Activated T-cell treated with anti-CD3 and anti-CD28 coated beads for 4 hours (primary cell): ENCODE measurements at regions not wholly inside any gene's neighbourhood (a gene's known extent, or its start where the extent isn't known, plus 50 kb on each side); places are given as distances from the start of the nearest gene placed in this dataset.

Experiments
- DNase-seq: peaks from one replicate; pipeline ENCODE4 v3.0.0-alpha.2; 2020

GRCh38 chr12:107894589-107894988 lies 120.1 kb downstream of the ASCL4 start:
- no peak for DNase-seq

- no peak for DNase-seq
Measured at GRCh38 chr12:107895966-107896365, 121.5 kb downstream of the ASCL4 start.

GRCh38 chr12:107900588-107900987 lies 126.1 kb downstream of the ASCL4 start:
- no peak for DNase-seq

DNA sequence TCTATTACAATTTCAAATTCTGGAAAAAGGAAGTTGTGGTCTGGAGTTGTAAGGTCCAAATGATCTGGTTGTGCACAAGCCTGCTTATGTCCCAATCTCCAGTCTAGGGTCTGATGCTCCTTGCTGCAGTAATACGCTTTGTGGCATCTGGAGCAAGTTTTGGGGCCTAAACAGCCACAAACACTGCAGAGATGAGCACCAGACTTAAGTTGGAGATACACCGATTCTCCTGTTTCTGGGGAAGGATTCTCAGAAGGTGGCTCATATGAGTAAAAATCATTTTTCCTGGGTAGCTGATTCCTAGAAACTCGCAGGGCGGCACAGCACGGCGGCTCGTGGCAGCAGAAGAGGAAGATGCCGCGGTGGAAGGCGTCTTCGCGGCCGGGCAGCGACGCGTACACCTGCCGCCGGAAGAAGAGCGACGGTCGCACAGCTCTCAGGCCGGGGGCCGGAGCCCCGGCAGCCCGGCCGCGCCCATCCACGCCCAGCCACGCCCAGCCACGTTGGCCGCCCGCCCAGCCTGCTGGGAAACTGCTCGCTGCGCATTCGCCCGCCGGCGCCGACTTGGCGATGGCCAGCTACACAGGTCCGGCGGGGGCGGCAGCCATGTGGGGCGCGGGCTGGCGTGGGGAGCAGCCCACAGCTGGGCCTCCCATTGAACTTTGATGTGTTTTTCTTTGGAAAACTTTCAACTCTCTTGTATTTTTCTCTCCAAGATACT lies 129.0 kb downstream of the ASCL4 start:
- no peak for DNase-seq

GRCh38 chr12:107906707-107907106 lies 132.2 kb downstream of the ASCL4 start:
- no peak for DNase-seq

GRCh38 chr12:107912421-107913004 lies 138.0 kb downstream of the ASCL4 start:
- DNase-seq = peak; percentile 36

DNA sequence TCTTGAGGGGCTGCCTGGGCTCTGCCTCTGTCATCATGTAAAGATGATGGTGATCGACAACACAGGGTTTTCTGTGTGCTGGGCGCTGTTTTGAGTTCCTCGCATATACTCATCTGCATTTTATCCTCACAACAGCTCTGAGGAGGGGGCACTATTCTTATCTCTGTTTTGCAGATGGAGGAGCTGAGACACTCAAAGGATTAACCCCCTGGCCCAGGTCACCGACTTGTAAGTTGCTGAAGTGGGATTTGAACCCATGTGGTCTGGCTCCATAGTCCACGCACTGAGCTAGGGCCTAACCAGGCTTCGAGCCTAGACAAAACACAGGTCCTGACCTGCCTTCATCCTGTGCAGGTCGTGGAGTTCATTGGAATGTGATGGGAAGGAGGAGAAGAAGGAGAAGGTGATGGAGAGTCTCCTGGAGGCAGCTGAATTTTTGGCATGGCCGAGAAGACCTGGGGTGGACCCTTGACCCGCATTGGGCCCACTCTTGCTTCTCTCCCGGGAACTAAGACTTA lies 140.0 kb downstream of the ASCL4 start:
- DNase-seq = no peak

- DNase-seq = no peak
Measured at GRCh38 chr12:107917912-107918800, 143.7 kb downstream of the ASCL4 start.

DNA sequence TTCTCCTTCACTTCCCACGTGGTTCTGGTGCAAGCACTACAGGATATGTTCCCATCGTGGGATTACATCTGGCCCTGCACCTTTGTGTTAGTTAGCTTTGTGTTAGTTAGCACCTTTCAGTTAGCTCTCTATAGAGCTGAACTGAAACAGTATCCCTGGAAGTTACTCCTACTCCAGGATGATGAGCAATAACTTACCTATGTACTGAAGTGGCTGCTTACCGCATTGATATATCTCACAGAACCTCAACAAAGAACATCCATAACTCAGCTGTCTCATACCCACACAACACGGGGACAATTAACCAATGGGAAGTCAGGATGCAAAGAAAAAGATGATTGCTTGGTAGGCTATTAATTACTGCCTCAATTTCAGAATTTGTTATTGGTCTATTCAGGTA lies 146.6 kb downstream of the ASCL4 start:
- no peak for DNase-seq

DNA sequence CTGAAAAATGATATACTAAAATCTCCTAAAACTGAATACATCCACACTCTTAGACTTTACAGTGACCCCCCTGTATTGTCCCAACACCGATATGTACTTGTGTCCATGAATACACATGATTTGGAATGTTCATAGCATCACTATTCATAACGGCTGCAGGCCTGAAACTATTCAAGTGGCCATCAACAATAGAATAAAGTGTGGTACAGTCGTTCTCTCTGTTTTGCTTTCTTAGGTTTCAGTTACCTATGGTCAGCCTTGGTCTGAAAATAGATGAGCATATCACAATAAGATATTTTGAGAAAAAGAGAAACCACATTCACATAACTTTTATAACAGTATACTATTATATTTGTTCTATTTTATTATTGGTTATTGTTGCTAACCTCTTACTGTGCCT lies 150.6 kb downstream of the ASCL4 start:
- DNase-seq = no peak

DNA sequence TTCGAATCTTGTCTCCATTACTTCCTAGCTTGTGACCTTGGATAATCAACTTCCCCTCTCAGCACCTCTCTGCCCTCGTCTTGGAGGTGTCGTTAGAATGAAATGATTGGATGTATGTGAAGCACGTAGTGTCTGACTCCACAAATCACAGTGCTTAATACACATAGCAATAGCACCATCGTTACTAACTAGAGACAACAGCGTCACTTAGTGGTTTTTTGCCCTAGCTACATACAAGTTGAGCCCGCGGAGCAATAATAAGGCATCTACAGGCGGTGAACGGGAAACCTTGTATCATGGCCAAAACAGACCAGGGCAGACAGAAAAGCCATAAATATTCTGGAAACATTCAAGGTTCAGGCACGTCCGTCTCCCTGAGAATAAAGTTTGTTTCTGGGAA lies 154.9 kb downstream of the ASCL4 start:
- no peak for DNase-seq

DNA sequence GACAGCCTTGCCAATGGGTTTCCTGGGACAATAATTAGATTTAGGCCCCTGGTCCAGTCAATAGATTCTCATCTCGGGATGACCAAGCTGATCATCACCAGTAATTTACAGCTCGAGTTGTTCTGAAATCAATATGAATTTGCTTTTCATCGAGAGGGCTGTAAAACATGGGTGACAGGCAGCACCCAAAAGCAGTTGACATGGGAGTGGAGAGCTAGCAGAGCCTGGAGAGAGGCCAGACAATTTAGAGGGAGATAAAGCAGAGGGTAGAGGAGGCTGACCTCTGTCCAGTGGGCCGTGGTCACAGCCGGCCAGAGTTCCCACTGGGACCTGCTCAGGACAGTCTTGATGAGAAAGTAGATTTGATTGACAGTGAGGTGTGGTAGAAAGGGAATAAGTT lies 157.3 kb downstream of the ASCL4 start:
- DNase-seq = no peak

GRCh38 chr12:107938446-107938845 lies 163.9 kb downstream of the ASCL4 start:
- no peak for DNase-seq

DNA sequence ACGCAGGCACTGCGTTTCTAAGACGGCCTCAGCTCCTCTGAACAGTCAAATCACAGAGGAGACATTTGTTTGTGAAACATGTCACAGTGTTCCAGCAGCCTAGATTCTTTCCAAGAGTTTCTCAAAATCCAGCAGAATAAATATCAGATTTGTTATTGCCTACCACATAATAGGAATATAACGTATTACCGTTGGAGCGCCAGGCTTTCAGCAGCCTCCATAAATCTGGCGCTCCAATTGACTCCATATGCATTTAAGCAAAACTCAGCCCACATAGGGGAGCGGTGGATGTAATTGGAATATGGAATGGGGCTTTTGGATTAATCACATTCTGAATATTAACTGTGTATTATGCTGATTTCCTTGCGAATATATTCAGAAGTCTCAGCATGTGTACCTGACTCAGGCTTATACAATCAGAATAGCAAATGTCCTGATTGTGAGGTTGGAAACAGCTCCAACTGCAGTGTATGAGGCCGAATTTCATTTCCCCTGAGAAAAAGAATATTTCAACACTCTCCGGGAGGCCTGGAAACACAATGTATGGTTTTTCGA lies 174.0 kb downstream of the ASCL4 start:
- no peak for DNase-seq

- no peak for DNase-seq
Measured at GRCh38 chr12:107951024-107951423, 176.5 kb downstream of the ASCL4 start.

DNA sequence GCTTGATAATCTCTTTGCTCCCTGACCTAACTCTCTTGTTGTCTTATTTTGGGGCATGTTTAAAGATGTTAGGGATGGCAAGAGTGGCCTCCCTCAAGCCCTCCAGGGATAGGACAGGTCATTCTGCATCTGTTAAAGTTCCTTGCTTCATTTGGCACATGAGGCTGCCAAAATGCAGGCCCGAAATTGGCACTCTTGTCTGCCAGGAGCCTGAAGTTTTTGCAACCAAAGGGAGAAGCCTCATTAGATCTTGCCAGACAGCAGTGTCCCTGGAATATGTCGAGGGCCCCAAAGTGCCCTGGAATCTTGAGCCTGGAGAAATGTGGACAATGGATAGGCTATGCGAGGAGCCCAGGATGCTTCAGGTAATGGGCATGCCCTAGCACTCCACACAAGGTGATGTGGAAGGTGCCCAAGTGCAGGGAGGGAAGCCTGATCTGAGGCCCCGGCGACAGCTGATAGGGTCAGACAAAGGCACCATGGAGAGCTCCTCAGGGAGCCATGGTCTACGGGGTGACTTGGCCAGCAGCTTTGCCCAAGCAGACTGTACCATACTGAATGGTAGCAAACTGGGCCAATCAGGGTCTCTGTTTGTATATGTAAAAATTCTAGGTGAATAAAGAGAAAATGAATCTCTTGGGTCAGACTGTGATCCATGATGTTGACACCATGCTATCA lies 173.0 kb upstream of the WSCD2 start:
- DNase-seq = no peak

GRCh38 chr12:107957459-107957858 lies 171.6 kb upstream of the WSCD2 start:
- no peak for DNase-seq

GRCh38 chr12:107963635-107964034 lies 165.5 kb upstream of the WSCD2 start:
- DNase-seq = no peak

GRCh38 chr12:107967170-107967569 lies 161.9 kb upstream of the WSCD2 start:
- no peak for DNase-seq

- no peak for DNase-seq
Measured at GRCh38 chr12:107973950-107974349, 155.1 kb upstream of the WSCD2 start.

DNA sequence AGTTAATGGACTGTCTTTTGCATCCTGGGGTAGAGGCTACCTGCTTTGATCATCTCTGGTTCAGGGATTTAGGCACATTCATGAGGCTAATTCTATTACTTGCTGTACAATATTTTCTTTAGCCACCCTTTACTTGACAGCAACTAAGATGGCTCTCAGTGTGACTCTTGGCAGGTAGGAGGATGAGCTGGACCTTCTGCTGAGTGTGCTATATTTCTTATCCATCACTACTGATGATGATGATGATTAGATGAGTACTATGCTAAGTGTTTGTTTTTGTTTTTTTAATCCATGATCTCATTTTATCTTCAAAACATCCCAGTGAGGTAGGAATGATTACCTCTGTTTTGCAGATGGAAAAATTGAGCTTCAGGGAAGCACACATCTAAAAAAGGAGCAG lies 152.8 kb upstream of the WSCD2 start:
- no peak for DNase-seq

- no peak for DNase-seq
Measured at GRCh38 chr12:107978201-107978600, 150.9 kb upstream of the WSCD2 start.

DNA sequence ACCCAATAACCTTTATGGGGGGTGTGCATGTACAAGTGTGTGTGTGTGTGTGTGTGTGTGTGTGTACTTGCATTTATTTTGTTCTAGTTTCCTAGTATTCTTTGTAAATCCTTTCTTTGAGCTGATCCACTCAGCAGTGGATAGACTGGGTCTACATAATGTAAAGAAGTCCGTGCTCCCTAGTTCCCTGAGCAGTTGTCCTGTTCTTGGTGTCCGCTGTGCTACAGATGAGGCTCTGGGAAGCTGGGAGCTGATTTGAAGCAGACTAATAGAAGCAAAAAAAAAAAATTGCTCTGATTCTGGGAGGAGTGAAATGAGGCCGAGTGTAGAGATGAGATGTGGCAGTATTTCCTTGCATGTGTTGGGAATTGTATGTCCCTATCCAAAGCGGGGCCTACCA lies 150.4 kb upstream of the WSCD2 start:
- no peak for DNase-seq
